IMR-90 (cell line): ENCODE measurements at regions not wholly inside any gene's neighbourhood (a gene's known extent, or its start where the extent isn't known, plus 50 kb on each side); places are given as distances from the start of the nearest gene placed in this dataset.

Experiments used
- ATAC-seq: fragments of 200-7000 bp; cut with Tn5 transposase; 2 replicates; pipeline ENCODE4 v1.9.1; 2020; ENCODE audit warnings: low read depth, mild to moderate bottlenecking, moderate library complexity
- BruUV-seq: library from RNA; stranded (reverse); fragments of 400-500 nt; replicated peaks from 2 replicates; lab custom pipeline; 2021; lab: Mats Ljungman, UMichigan
- CTCF ChIA-PET: fragments of 300-600 bp; formaldehyde crosslinking; extraction: SDS; loops from one replicate; lab custom pipeline; 2021; ENCODE audit warnings: antibody characterized with exemption; lab: Yijun Ruan, JAX
- POLR2A ChIA-PET: fragments of 300-600 bp; sonication (Branson Sonifier 250); formaldehyde crosslinking; loops from one replicate; lab custom pipeline; 2022; ENCODE audit warnings: antibody characterized with exemption; ENCODE audit not compliant: unreplicated experiment; lab: Charles Lee
- DNase-seq: peaks from one replicate; pipeline ENCODE4 v3.0.0; 2013
- H2AFZ ChIP-seq: replicated peaks from 2 replicates; pipeline ENCODE3; 2013; ENCODE audit warnings: low read length, mild to moderate bottlenecking; ENCODE audit not compliant: poor library complexity
- H2AK5ac ChIP-seq: 2 replicates; pipeline ENCODE4 v1.6.1; 2013; ENCODE audit warnings: low read depth, low read length, inconsistent platforms
- H2AK9ac ChIP-seq: replicated peaks from 2 replicates; pipeline ENCODE3; 2013; ENCODE audit warnings: mild to moderate bottlenecking, low read depth, low read length, moderate library complexity; ENCODE audit not compliant: poor library complexity
- H2BK120ac ChIP-seq: 2 replicates; pipeline ENCODE4 v1.6.1; 2013; ENCODE audit warnings: low read depth, low read length, inconsistent platforms
- H2BK15ac ChIP-seq: 3 replicates; pipeline ENCODE4 v1.6.1; 2013; ENCODE audit warnings: low read depth, low read length, inconsistent platforms
- H2BK20ac ChIP-seq: 2 replicates; pipeline ENCODE4 v1.6.1; 2013; ENCODE audit warnings: low read depth, mild to moderate bottlenecking, inconsistent platforms, low read length, moderate library complexity
- H2BK5ac ChIP-seq: 2 replicates; pipeline ENCODE4 v1.6.1; 2013; ENCODE audit warnings: mild to moderate bottlenecking, low read depth, low read length, inconsistent platforms; ENCODE audit not compliant: poor library complexity, severe bottlenecking
- H3K14ac ChIP-seq: replicated peaks from 2 replicates; pipeline ENCODE4 v1.6.1; 2013; ENCODE audit warnings: low read depth, low read length, inconsistent platforms
- H3K18ac ChIP-seq: 2 replicates; pipeline ENCODE4 v1.6.1; 2013; ENCODE audit warnings: low read depth, low read length, control low read depth
- H3K23ac ChIP-seq: 2 replicates; pipeline ENCODE4 v1.6.1; 2013; ENCODE audit warnings: low read depth, low read length, inconsistent platforms
- H3K27ac ChIP-seq: 2 replicates; pipeline ENCODE4 v1.5.1; 2013; ENCODE audit warnings: mild to moderate bottlenecking, control low read depth, low read length; ENCODE audit not compliant: insufficient read depth
- H3K27me3 ChIP-seq: 2 replicates; pipeline ENCODE4 v1.6.1; 2013; ENCODE audit warnings: low read length; ENCODE audit not compliant: control insufficient read depth, insufficient read depth
- H3K36me3 ChIP-seq: 2 replicates; pipeline ENCODE4 v1.6.1; 2013; ENCODE audit warnings: low read length, mixed read lengths; ENCODE audit not compliant: control insufficient read depth, insufficient read depth
- H3K4ac ChIP-seq: 2 replicates; pipeline ENCODE4 v1.6.1; 2013; ENCODE audit warnings: low read depth, low read length, inconsistent platforms
- H3K4me1 ChIP-seq: 2 replicates; pipeline ENCODE4 v1.6.1; 2013; ENCODE audit warnings: low read length, mixed read lengths; ENCODE audit not compliant: control insufficient read depth, insufficient read depth
- H3K4me2 ChIP-seq: 2 replicates; pipeline ENCODE4 v1.6.1; 2013; ENCODE audit warnings: low read depth, mild to moderate bottlenecking, control low read depth, low read length, moderate library complexity
- H3K4me3 ChIP-seq: 2 replicates; pipeline ENCODE4 v1.5.1; 2013; ENCODE audit warnings: low read depth, mild to moderate bottlenecking, control low read depth, low read length, moderate library complexity; ENCODE audit not compliant: insufficient read depth
- H3K56ac ChIP-seq: 2 replicates; pipeline ENCODE4 v1.6.1; 2013; ENCODE audit warnings: low read length, inconsistent platforms; ENCODE audit not compliant: insufficient read depth; ENCODE audit errors: extremely low read depth
- H3K79me1 ChIP-seq, 2 experiments: 2 replicates each; pipeline ENCODE4 v1.6.1; 2013; ENCODE audit warnings: low read length in 2 of 2, inconsistent platforms in 1 of 2, low read depth in 1 of 2
- H3K9ac ChIP-seq: 2 replicates; pipeline ENCODE4 v1.6.1; 2013; ENCODE audit warnings: low read depth, low read length, control low read depth
- H3K9me1 ChIP-seq: 2 replicates; pipeline ENCODE4 v1.6.1; 2013; ENCODE audit warnings: low read length, inconsistent platforms; ENCODE audit not compliant: insufficient read depth
- H3K9me3 ChIP-seq: 2 replicates; pipeline ENCODE4 v1.6.1; 2013; ENCODE audit warnings: low read length; ENCODE audit not compliant: control insufficient read depth, insufficient read depth
- H4K20me1 ChIP-seq: 2 replicates; pipeline ENCODE4 v1.6.1; 2013; ENCODE audit warnings: low read length, inconsistent platforms; ENCODE audit not compliant: insufficient read depth
- H4K5ac ChIP-seq: 2 replicates; pipeline ENCODE4 v1.6.1; 2013; ENCODE audit warnings: mild to moderate bottlenecking, low read depth, low read length, control low read depth
- H4K8ac ChIP-seq, 2 experiments: 2 replicates each; pipeline ENCODE4 v1.6.1; 2013; ENCODE audit warnings: low read depth in 2 of 2, low read length in 2 of 2, control low read depth in 1 of 2, inconsistent platforms in 1 of 2
- H4K91ac ChIP-seq: 2 replicates; pipeline ENCODE4 v1.6.1; 2013; ENCODE audit warnings: low read depth, low read length, inconsistent platforms; ENCODE audit not compliant: insufficient read depth
- BHLHE40 ChIP-seq: fragments of 150-350 bp; IDR thresholded peaks from 2 replicates; pipeline ENCODE4 v1.6.1; 2016; ENCODE audit warnings: mild to moderate bottlenecking, low read depth, low read length
- CEBPB ChIP-seq: IDR thresholded peaks from 2 replicates; pipeline ENCODE4 v1.6.1; 2012; ENCODE audit warnings: low read depth, low read length, improper control_type of control experiment
- CHD1 ChIP-seq: IDR thresholded peaks from 2 replicates; pipeline ENCODE4 v1.6.1; 2012; ENCODE audit warnings: low read depth, low read length, improper control_type of control experiment
- FOS ChIP-seq: fragments of 150-350 bp; IDR thresholded peaks from 2 replicates; pipeline ENCODE4 v1.6.1; 2016; ENCODE audit warnings: low read depth, low read length
- MXI1 ChIP-seq: IDR thresholded peaks from 2 replicates; pipeline ENCODE4 v1.6.1; 2012; ENCODE audit warnings: low read depth, mild to moderate bottlenecking, low read length, moderate library complexity, borderline replicate concordance
- NFE2L2 ChIP-seq: fragments of 150-350 bp; IDR thresholded peaks from 2 replicates; pipeline ENCODE4 v1.6.1; 2016; ENCODE audit warnings: low read depth, mild to moderate bottlenecking, low read length
- RAD21 ChIP-seq: IDR thresholded peaks from 2 replicates; pipeline ENCODE4 v1.6.1; 2012; ENCODE audit warnings: low read length, improper control_type of control experiment
- RFX5 ChIP-seq: IDR thresholded peaks from 2 replicates; pipeline ENCODE4 v1.8.0; 2012; ENCODE audit warnings: low read depth, mild to moderate bottlenecking, low read length, moderate library complexity
- SMC3 ChIP-seq: fragments of 150-350 bp; IDR thresholded peaks from 2 replicates; pipeline ENCODE4 v1.6.1; 2016; ENCODE audit warnings: low read depth, mild to moderate bottlenecking, antibody characterized with exemption, low read length, moderate library complexity
- WGBS, 2 experiments: methylation state at CpG; one replicate each; pipeline versions ENCODE4 v1.1.5 to v1.1.7; 2013; ENCODE audit warnings: missing lambda C conversion rate in 2 of 2; ENCODE audit not compliant: insufficient read length in 1 of 2; ENCODE audit errors: extremely low coverage in 2 of 2; 5-methylcytosine and 5-hydroxymethylcytosine counted together
- dilution Hi-C: fragments of 300-500 bp; cut with HindIII; formaldehyde crosslinking; loops from one replicate; pipeline ENCODE4 v1.14.3; 2018; ENCODE audit warnings: low sequenced_read_pairs; ENCODE audit not compliant: unreplicated experiment
- in situ Hi-C: fragments of 300-500 bp; cut with MboI; formaldehyde crosslinking; loops from 3 replicates; pipeline ENCODE4 v1.14.3; 2019; ENCODE audit warnings: low sequenced_read_pairs, inconsistent platforms, mixed read lengths
- intact Hi-C: fragments of 100-400 bp; cut with micrococcal nuclease; formaldehyde crosslinking; loops from 2 replicates; pipeline ENCODE4 v1.10.0; 2022
- TF ChIP-seq, protein P1 (sequence below): conservative IDR thresholded peaks from 2 replicates; pipeline ENCODE4 v1.5.1; 2012; ENCODE audit warnings: mild to moderate bottlenecking, low read depth, low read length, improper control_type of control experiment
- TF ChIP-seq, protein P2 (sequence below): fragments of 150-350 bp; IDR thresholded peaks from 2 replicates; pipeline ENCODE4 v1.6.1; 2017; ENCODE audit warnings: mild to moderate bottlenecking, antibody characterized with exemption, low read length, low read depth
- TF ChIP-seq, protein P3 (sequence below): fragments of 150-350 bp; IDR thresholded peaks from 2 replicates; pipeline ENCODE4 v1.6.1; 2016; ENCODE audit warnings: low read depth, mild to moderate bottlenecking, low read length, moderate library complexity, borderline replicate concordance

DNA sequence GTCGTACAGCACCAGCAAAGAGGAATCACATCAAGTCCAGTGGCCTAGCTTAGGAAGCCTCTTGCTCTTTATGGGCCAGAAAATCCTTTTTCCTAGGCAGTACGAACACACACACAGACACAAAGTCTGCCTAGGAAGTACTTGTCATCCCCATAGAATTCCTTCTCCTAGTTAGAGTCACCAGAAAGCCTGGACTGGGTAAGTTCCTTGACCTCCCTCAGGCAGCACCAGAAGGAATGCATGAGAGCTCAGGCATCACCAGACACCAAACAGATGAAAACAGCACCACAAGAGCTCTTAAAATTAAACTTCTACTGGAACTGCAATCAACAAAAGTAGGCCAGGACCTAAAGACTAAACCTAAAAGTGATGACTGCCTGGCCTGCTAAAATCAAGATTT is 192.9 kb upstream of the CCDC54 start:
- Histone ChIP-seq H2BK20ac (no peak overlapping the region), H3K36me3 (no peaks in the 10 kb centered on the region), H4K5ac (no peak overlapping the region), H3K4ac (no peak overlapping the region), H3K4me1 (no peaks in the 10 kb centered on the region), H3K79me1 (no peaks in the 10 kb centered on the region), H3K9me1 (no peaks in the 10 kb centered on the region), H4K91ac (no peak overlapping the region), H2BK15ac (no peak overlapping the region), H3K4me3 (no peak overlapping the region), H2BK5ac (no peak overlapping the region), H3K18ac (no peak overlapping the region), H2AK9ac (no peak overlapping the region), H3K27me3 (no peaks in the 10 kb centered on the region; the same call in 1 of the 2 replicates), H2AK5ac (no peak overlapping the region), H3K14ac (no peak overlapping the region), H3K9me3 (no peaks in the 10 kb centered on the region), H4K20me1 (no peaks in the 10 kb centered on the region), H3K4me2 (no peak overlapping the region), H3K56ac (no peak overlapping the region), H3K27ac (no peak overlapping the region), H2AFZ (no peak overlapping the region), H3K9ac (no peak overlapping the region), H3K23ac (no peak overlapping the region), H2BK120ac (no peak overlapping the region), H4K8ac (no peak overlapping the region)
- no TSS peak for BruUV-seq
- ATAC-seq (peak; percentile 82), DNase-seq (peak; percentile 25)
- TF ChIP-seq MXI1 (no peak), NFE2L2 (no peak), FOS (no peak), SMC3 (no peak), CHD1 (no peak), BHLHE40 (no peak), RFX5 (no peak), RAD21 (no peak), CEBPB (no peak)
- TF ChIP-seq, protein P1, sequence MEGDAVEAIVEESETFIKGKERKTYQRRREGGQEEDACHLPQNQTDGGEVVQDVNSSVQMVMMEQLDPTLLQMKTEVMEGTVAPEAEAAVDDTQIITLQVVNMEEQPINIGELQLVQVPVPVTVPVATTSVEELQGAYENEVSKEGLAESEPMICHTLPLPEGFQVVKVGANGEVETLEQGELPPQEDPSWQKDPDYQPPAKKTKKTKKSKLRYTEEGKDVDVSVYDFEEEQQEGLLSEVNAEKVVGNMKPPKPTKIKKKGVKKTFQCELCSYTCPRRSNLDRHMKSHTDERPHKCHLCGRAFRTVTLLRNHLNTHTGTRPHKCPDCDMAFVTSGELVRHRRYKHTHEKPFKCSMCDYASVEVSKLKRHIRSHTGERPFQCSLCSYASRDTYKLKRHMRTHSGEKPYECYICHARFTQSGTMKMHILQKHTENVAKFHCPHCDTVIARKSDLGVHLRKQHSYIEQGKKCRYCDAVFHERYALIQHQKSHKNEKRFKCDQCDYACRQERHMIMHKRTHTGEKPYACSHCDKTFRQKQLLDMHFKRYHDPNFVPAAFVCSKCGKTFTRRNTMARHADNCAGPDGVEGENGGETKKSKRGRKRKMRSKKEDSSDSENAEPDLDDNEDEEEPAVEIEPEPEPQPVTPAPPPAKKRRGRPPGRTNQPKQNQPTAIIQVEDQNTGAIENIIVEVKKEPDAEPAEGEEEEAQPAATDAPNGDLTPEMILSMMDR, result no peak
- TF ChIP-seq, protein P2, sequence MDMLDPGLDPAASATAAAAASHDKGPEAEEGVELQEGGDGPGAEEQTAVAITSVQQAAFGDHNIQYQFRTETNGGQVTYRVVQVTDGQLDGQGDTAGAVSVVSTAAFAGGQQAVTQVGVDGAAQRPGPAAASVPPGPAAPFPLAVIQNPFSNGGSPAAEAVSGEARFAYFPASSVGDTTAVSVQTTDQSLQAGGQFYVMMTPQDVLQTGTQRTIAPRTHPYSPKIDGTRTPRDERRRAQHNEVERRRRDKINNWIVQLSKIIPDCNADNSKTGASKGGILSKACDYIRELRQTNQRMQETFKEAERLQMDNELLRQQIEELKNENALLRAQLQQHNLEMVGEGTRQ, result no peak
- TF ChIP-seq, protein P3, sequence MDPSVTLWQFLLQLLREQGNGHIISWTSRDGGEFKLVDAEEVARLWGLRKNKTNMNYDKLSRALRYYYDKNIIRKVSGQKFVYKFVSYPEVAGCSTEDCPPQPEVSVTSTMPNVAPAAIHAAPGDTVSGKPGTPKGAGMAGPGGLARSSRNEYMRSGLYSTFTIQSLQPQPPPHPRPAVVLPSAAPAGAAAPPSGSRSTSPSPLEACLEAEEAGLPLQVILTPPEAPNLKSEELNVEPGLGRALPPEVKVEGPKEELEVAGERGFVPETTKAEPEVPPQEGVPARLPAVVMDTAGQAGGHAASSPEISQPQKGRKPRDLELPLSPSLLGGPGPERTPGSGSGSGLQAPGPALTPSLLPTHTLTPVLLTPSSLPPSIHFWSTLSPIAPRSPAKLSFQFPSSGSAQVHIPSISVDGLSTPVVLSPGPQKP, result no peak
- in situ Hi-C loops (no loop called here), intact Hi-C loops (no loop called here), dilution Hi-C loops (no loop called here)
- WGBS, 2 experiments, result 60% methylated on average over 1 of the region's 2 CpGs; no CpG with 5 or more reads in 1 of the 2 experiments
- POLR2A ChIA-PET, result no interaction called here
- CTCF ChIA-PET, result no interaction called here
